Hematopoietic multipotent progenitor cell treated with erythropoietin and hydrocortisone succinate and interleukin-3 and kit ligand, for 4 days (in vitro differentiated cells): ENCODE measurements at regions not wholly inside any gene's neighbourhood (a gene's known extent, or its start where the extent isn't known, plus 50 kb on each side); places are given as distances from the start of the nearest gene placed in this dataset.
"Not testable (repeated sequence)": the region's sequence is repeated elsewhere in the genome, so short reads cannot be mapped to it uniquely, and the experiment has no call there.

Experiments
- DNase-seq: peaks from one replicate; pipeline ENCODE4 v3.0.0-alpha.2; 2015

- DNase-seq = no peak
These were observed 119.5 kb downstream of the SKIDA1 start for GRCh38 chr10:21405981-21406380.

- DNase-seq = no peak
These were observed 122.0 kb downstream of the SKIDA1 start for GRCh38 chr10:21403256-21404015.

- no peak for DNase-seq
These were observed 122.8 kb downstream of the SKIDA1 start for GRCh38 chr10:21402606-21403083.

GRCh38 chr10:21401196-21401595 lies 124.3 kb downstream of the SKIDA1 start:
- DNase-seq = no peak

- DNase-seq = no peak
These were observed 126.0 kb downstream of the SKIDA1 start for GRCh38 chr10:21399392-21400035.

- no peak for DNase-seq
These were observed 126.8 kb downstream of the SKIDA1 start for GRCh38 chr10:21398563-21399231.

- DNase-seq = no peak
These were observed 128.6 kb downstream of the SKIDA1 start for GRCh38 chr10:21396889-21397288.

GRCh38 chr10:21393931-21394330 lies 131.6 kb downstream of the SKIDA1 start:
- DNase-seq = no peak

GRCh38 chr10:21388589-21388988 lies 136.9 kb downstream of the SKIDA1 start:
- no peak for DNase-seq

GRCh38 chr10:21387868-21388267 lies 137.6 kb downstream of the SKIDA1 start:
- no peak for DNase-seq

- no peak for DNase-seq
These were observed 139.4 kb downstream of the SKIDA1 start for GRCh38 chr10:21385996-21386585.

GRCh38 chr10:21385536-21385935 lies 139.9 kb downstream of the SKIDA1 start:
- no peak for DNase-seq

- no peak for DNase-seq
These were observed 146.3 kb downstream of the SKIDA1 start for GRCh38 chr10:21379143-21379542.

GRCh38 chr10:21375274-21375673 lies 150.2 kb downstream of the SKIDA1 start:
- DNase-seq = not testable (repeated sequence)

GRCh38 chr10:21373881-21374280 lies 151.6 kb downstream of the SKIDA1 start:
- not testable (repeated sequence) for DNase-seq

- DNase-seq = peak; percentile 88
These were observed 152.7 kb downstream of the SKIDA1 start for GRCh38 chr10:21372651-21373410.

GRCh38 chr10:21369697-21370096 lies 155.8 kb downstream of the SKIDA1 start:
- DNase-seq = peak; percentile 29

GRCh38 chr10:21368728-21369425 lies 156.6 kb downstream of the SKIDA1 start:
- DNase-seq = no peak

GRCh38 chr10:21368022-21368582 lies 157.4 kb downstream of the SKIDA1 start:
- DNase-seq = peak; percentile 65

- not testable (repeated sequence) for DNase-seq
These were observed 159.4 kb downstream of the SKIDA1 start for GRCh38 chr10:21366108-21366507.
